NCI-H1105 (cell line): ENCODE measurements at regions not wholly inside any gene's neighbourhood (a gene's known extent, or its start where the extent isn't known, plus 50 kb on each side); places are given as distances from the start of the nearest gene placed in this dataset.
"Not testable (repeated sequence)": the region's sequence is repeated elsewhere in the genome, so short reads cannot be mapped to it uniquely, and the experiment has no call there.

Source experiments
- DNase-seq: peaks from one replicate; lab custom pipeline; 2025; lab: John Stamatoyannopoulos, UW

DNA sequence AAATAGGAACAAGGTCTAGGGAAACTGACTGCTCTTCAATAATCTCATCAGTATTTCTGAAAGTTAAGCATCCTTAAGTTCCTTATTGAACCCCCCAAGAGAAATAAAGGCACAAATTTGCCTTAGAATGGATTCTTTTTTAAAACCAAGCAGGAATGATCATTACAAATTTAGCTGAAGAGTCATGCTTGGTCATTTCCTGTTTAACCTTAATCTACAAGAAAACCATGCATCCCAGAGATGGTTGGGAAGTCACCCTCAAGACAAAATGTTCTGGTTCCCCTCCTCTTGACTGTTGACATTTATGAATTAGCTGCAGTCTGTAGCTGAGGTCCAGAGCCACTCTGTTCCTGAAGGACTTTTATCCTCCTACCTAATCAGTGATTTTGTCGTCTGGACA is 291.8 kb upstream of the G2E3 start:
- DNase-seq, result no peak

- peak; percentile 89 for DNase-seq
These were observed 288.5 kb upstream of the G2E3 start for GRCh38 chr14:30270200-30271161.

DNA sequence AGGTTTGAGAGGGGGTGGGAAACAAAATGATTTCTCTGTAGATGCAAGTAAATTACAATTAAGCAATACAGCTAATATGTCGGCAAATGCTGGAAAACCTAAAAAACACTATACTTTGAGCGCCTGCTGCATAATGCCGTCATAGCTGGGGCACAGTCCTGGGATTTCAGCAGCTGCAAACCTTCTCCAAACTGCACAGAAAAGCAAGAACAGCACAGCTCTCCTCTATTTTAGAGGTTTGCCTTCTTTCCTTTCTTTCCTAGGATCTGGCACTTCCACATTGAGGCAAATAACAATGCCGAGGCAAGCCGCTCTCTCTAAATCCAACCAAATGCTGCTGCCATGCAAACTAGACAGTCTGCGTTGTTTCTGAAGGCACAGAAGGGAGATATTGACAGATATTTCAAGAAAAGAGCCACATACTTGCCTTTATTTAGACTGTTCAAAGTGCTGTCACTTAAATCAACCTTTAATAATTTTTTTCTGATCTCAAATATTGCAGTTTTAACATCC is 287.1 kb upstream of the G2E3 start:
- no peak for DNase-seq

DNA sequence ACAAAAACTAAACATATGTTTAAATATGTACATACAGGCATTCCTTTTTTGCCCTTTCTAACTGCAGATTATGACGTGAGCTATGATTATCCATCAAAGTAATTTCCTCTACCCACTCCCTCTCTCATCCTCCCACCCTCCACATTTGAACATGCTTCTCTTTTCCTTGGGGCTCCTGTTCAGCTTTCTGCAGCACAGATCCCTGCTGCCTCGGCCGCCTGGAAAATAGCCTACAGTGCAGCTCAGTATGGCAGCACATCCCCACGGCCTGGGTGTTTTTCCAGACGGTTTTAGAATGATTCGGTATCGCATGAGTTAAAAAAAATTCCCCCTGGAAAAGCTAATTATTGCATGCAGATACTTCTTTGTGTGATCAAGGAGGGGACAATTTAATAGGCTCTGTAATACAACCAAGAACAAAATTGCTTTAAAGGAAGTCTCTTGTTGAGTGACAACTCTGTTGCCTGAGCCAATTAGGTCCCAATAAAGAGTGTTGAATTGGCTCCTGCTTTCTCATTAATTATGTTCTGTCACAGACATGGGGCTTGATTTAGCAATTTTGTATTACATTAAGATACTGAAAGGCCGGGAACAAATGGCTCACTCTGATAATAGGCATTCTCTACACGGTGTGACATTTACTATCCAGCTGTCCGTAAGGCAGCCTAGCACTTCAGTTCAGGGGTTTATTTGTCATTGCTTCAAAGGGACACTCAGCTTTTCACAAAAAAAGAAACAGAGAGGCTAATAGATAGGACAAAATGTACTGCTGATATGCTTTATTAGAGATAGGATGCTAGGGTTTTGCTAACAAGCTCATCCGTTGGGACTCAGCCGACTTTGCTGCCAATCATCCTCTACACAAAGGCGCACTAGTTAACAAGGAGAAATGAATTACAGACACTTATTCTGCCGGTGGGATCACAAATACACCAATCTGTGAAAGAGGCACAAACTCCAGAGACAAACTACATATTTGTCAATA is 285.8 kb upstream of the G2E3 start:
- DNase-seq, result peak; percentile 90

DNA sequence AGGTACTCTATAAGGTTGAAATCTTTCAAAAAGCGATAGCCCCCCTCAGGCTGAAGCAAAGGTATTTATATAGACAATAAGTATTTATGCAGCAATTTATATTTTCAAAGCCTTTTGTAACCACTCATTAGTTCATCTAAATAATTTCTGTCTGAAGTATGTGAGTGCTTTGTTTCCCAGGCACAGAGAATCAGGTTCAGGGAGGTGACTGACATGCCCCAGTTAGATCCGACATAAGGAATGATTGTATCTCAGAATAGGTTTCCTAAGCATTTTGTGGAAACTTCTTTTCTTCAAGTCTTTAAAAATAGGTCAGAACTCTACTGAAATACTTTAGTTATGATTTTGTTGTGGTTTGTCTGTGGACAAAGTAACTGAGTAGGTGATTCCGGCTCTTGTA is 283.4 kb upstream of the G2E3 start:
- DNase-seq, result no peak

DNA sequence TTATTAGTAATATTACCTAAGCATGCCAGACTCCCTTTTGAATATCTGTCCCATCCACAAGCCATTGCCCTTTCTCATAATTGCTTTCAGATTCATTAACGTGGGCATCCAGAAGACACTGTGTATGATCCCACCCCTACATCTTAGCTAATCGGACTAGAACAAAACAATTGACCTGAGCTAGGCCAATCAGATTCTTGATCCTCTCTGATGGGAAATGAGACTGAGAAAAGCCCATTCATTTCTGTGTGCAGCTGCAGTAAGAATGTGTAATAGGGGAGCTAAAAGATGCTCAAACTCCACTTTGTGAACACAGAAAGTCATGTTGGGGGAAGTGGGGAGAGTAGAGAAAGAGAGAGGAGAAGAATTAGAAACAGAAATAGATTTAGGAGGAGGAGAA is 281.7 kb upstream of the G2E3 start:
- DNase-seq, result no peak

DNA sequence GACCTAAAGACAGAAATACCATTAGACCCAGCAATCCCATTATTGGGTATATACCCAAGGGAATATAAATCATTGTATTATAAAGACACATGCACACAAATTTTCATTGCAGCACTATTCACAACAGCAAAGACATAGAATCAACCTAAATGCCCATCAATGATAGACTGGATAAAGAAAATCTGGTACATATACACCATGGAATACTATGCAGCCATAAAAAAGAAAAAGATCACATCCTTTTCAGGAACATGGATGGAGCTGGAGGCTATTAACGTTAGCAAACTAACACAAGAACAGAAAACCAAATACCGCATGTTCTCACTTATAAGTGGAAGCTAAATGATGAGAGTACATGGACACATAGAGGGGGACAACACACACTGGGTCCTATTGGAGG is 280.1 kb upstream of the G2E3 start:
- not testable (repeated sequence) for DNase-seq

DNA sequence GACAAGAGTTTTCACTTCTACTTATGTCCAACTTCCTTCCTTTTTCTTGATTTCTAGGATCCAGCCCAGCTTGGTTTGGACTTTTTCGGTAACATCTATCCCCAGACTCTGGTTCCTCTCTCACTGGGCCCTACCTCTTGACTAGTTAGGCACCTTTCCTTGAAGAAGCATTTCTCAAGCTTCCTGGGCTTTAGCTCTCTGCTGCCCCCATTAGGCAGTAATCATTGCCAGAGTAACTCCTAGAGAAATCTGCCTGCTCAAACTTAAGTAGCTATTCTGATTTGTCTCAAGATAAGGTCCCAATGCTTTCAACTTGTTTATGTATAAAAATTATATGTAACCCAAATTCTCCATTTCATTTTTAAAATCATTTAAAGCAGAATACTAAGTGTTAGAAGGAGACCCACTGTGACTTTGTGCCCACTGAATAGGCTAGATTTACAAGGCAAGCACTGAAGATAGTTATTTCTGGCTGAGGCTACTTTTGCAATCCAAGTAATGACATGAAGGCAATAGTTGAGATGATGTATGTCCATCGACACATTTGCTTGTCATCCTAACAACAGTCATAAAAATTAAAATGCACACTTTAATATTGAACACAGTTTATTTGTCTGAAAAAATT is 275.0 kb upstream of the G2E3 start:
- DNase-seq, result no peak

DNA sequence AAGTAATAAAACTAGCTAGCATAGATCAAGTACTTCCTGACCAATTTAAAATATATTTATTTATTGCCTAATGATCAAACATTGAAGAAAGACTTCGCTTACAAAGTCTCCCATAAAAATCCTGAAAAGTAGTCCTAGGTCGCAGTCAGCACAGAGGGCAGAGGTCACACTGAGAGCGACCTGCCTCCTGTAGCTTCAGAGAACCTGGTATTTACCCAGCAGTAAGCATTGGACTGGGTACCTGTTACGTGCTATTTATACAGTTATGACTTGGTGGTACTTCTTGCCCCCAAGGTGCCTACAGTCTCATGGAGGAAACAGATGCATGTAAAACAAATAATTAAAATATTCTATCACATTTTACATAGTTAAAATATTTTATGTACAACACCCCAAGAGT is 274.1 kb upstream of the G2E3 start:
- DNase-seq, result no peak

DNA sequence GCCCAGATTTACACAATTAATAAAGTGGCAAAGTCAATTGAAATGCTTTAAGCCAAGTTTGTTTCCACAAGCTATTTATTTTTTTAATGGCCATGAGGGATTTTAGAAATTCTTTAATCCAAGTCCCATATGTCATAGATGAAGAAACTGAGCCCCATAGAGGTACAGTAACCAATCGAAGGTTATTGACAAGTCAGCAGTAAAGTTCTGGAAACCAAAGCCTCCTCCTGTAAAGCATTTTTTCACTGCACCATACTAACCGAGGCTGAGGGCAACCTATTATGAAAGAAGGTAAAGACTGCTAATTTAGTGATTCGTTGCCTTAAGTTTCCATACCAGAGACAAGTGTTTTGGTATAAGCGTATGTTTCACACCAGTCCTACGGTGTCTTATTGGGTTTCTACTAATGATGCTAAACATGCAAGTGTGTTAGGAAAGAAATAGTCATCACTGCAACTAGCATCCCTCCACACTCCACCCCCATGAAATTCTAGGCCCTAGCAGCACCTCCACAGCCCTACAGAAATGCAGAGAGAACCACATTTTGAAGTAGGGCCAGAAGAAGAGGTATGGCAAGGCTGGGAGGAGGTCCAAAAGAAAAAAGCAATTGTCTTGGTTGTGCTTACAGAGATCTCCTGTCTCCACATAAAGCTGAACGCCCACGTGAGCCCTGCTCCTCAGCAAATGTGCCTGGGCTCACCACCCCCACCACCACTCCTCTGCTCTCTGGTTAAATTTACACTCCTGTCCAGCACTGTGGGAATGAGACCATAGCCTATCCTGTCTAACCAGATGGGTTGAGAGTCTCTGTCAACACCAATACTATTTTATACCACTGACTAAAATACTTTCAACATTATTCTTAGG is 271.1 kb upstream of the G2E3 start:
- DNase-seq, result no peak

DNA sequence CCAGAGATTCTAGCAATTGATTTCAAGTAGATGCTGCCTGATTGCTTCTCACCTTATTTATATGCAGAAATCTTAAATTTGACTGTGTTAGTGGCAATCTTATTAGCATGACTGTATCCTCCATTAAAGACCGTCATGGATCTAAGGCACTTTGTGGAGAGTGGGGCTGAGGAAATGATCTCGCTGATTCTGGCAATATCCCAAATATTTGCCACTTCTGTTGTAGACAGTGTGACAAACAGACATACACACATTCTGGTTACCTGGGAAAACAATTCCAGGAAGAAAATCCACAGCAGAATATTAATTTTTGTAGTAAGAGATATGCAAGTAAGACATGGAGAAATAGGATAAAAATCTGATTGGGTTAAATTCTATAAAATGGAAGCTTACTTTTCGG is 269.0 kb upstream of the G2E3 start:
- DNase-seq, result peak; percentile 14

DNA sequence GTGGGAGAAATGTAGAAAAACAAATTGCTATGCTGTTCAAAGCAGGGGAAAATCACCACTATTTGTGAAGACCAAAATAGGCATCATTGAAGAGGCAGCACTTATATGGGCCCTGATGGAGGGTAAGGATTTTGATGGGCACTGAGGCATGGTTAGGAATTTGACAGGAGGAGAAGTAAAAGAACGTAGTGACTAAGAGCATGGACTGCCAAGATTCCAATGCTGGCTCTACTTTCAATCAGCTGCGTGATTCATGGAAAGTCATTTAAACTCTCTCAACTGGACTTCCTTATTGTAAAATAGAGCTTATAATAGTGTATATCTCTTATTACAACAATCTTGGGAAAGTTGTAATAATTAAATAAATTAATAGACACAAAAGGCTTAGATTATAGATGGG is 267.7 kb upstream of the G2E3 start:
- DNase-seq, result no peak

DNA sequence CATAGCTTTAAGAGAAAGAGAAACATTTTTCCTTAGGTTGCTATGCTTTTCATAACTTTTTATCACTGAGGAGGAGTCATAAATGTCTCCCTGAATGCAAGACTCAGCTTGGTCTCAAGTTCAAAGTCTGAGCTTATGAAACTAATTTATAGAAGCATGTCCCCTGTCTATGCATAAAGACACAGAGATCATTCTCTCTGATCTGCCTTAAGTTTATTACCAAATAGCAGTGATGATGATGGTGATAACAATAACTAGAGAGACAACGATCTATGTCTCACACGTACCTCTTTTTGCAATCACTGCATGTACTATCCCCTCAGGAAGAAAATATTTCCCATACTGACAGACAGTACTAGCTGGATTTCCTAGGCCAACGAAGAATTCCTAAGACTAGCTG is 266.4 kb upstream of the G2E3 start:
- DNase-seq, result no peak

- DNase-seq, result peak; percentile 91
These were observed 263.0 kb upstream of the G2E3 start for GRCh38 chr14:30295980-30296379.

GRCh38 chr14:30296931-30297405 is 262.0 kb upstream of the G2E3 start:
- no peak for DNase-seq

GRCh38 chr14:30297876-30298795 is 260.8 kb upstream of the G2E3 start:
- no peak for DNase-seq

- DNase-seq, result no peak
These were observed 259.0 kb upstream of the G2E3 start for GRCh38 chr14:30299915-30300314.

- no peak for DNase-seq
These were observed 255.6 kb upstream of the G2E3 start for GRCh38 chr14:30303350-30303749.

DNA sequence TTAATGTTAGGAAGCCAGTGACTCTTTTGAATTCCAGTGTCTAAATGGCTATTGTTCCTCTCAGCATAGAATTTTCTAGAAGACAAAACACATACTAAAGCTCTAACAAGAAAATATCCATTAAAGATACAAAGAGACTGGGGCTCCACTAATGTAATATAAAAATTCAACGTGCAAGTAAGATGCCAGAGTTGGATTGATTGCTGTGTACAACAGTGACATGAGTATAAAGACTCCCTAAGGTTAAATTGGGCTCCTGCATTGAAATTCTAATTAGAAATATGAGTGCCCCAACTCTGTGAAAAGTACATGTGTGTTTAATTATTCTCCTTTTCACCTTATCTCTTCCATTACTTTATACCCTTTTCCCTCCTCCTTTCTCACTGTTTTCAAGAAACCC is 253.6 kb upstream of the G2E3 start:
- no peak for DNase-seq

DNA sequence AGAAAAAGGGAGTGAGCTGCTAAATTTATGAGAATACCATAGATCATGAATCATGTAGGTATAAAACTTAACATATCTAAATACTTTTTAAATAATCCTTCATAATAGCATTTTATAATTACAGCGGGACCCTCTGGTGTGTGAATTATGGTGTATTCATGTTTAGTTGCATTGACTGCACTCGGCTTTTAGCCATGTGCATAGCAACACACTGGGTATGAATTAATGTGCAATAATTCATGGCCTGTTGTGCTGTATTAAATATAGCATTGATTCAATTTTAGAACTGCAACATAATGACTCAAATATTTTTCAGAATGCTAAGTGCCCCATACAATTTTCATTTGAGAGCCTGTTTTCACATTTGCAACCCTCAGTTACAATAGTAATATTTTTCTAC is 249.6 kb upstream of the G2E3 start:
- no peak for DNase-seq
